ENCODE measurements at regions not wholly inside any gene's neighbourhood (a gene's known extent, or its start where the extent isn't known, plus 50 kb on each side); places are given as distances from the start of the nearest gene placed in this dataset.

DNA sequence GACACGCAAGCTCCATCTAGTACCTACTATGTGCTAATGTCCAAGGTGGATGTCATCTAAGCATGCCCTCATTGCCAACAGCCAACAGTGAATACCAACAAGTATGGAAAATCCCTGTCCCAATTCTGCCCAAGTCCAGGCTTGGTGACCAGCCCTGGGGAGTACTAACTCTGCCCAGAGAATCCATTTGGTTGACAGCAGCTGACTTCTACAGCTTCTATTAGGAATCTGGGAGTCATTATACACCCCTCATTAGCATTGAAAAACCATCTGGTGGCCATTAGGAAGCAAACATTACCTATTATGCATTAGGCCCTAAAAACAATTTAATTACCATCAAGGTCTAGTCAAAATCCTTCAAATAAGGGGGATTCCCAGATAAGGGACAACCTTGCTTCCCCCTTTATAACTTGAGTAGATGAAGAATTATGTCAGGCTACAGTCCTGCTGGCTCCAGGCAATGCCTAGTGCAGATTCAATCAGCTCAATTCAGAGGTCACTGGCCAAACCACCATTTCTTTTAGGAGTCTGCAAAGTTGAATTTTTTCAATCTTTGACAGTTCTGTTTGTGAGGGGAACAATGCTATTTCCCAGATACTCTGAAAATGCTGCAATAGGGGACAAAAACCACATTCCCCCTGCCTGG, 228.0 kb upstream of the LDB2 start:
- no peak for TF ChIP-seq CTCF (IDR thresholded peaks at IDR 0.05; ENCODE audit: low read depth, low read length, missing control alignments)
- no peak for DNase-seq (ENCODE audit: extremely low read depth, low read depth)

GRCh38 chr4:17124767-17125166, 226.3 kb upstream of the LDB2 start:
- no peak overlapping the region for H3K4me3 ChIP-seq (replicated peaks; ENCODE audit: low read depth, low read length)
- TF ChIP-seq CTCF (IDR thresholded peaks at IDR 0.05; ENCODE audit: low read depth, low read length, missing control alignments), result peak; percentile 18
- no peak for DNase-seq (ENCODE audit: extremely low read depth, low read depth)

More for the DNA sequence above, 228.0 kb upstream of the LDB2 start:
- H3K4me3 ChIP-seq (replicated peaks; ENCODE audit: low read depth, low read length), result no peak overlapping the region

DNA sequence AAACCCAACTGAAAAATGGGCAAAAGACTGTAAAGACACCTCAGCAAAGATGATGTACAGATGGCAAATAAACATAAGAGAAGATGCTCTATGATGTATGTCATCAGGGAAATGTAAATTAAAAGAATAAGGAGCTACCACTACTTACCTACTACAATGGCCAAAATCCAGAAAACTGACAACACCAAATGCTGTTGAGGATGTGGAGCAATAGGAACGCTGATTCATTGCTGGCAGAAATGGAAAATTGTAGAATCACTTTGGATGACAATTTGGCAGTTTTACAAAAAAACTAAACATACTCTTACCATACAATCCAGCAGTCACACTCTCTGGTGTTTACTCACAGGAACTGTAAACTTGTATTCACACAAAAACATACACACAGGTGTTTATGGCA, 222.3 kb upstream of the LDB2 start:
- DNase-seq (ENCODE audit: extremely low read depth, low read depth), result no peak
- no peak for TF ChIP-seq CTCF (IDR thresholded peaks at IDR 0.05; ENCODE audit: low read depth, low read length, missing control alignments)
- no peak overlapping the region for H3K4me3 ChIP-seq (replicated peaks; ENCODE audit: low read depth, low read length)

- no peak overlapping the region for H3K4me3 ChIP-seq (replicated peaks; ENCODE audit: low read depth, low read length)
- no peak for TF ChIP-seq CTCF (IDR thresholded peaks at IDR 0.05; ENCODE audit: low read depth, low read length, missing control alignments)
- DNase-seq (ENCODE audit: extremely low read depth, low read depth), result no peak
These were observed 219.3 kb upstream of the LDB2 start for GRCh38 chr4:17117746-17118145.

GRCh38 chr4:17115583-17115982, 217.1 kb upstream of the LDB2 start:
- TF ChIP-seq CTCF (IDR thresholded peaks at IDR 0.05; ENCODE audit: low read depth, low read length, missing control alignments), result no peak
- no peak for DNase-seq (ENCODE audit: extremely low read depth, low read depth)
- H3K4me3 ChIP-seq (replicated peaks; ENCODE audit: low read depth, low read length), result no peak overlapping the region

- DNase-seq (ENCODE audit: extremely low read depth, low read depth), result no peak
- H3K4me3 ChIP-seq (replicated peaks; ENCODE audit: low read depth, low read length), result no peak overlapping the region
- TF ChIP-seq CTCF (IDR thresholded peaks at IDR 0.05; ENCODE audit: low read depth, low read length, missing control alignments), result peak; percentile 74
These were observed 213.8 kb upstream of the LDB2 start for GRCh38 chr4:17112292-17112659.

- DNase-seq (ENCODE audit: extremely low read depth, low read depth), result no peak
- no peak overlapping the region for H3K4me3 ChIP-seq (replicated peaks; ENCODE audit: low read depth, low read length)
- no peak for TF ChIP-seq CTCF (IDR thresholded peaks at IDR 0.05; ENCODE audit: low read depth, low read length, missing control alignments)
These were observed 210.7 kb upstream of the LDB2 start for GRCh38 chr4:17109126-17109525.

All from HFF-Myc (cell line).